Uterus (tissue), 3 donors: ENCODE measurements at regions not wholly inside any gene's neighbourhood (a gene's known extent, or its start where the extent isn't known, plus 50 kb on each side); places are given as distances from the start of the nearest gene placed in this dataset.

Source experiments
- DNase-seq, 2 donors: peaks; one replicate each; pipeline ENCODE4 v3.0.0-alpha.2; 2019 to 2020
- H3K27ac ChIP-seq, 2 donors: fragments of 200-600 bp; sonication (generic); 1 replicate in 1 of 2; 2 replicates in 1 of 2; pipeline ENCODE4 v1.5.1; 2016 to 2018
- H3K27me3 ChIP-seq, 2 donors: fragments of 200-600 bp; sonication (generic); one replicate each; pipeline ENCODE4 v1.5.1; 2018 to 2019; ENCODE audit warnings: control low read depth in 1 of 2
- H3K36me3 ChIP-seq, 2 donors: fragments of 200-600 bp; sonication (generic); one replicate each; pipeline ENCODE4 v1.5.1; 2019; ENCODE audit warnings: control low read depth in 1 of 2
- H3K4me1 ChIP-seq, 2 donors: fragments of 200-600 bp; sonication (generic); one replicate each; pipeline ENCODE4 v1.5.1; 2018 to 2019; ENCODE audit warnings: control low read depth in 1 of 2
- H3K4me3 ChIP-seq, 2 donors: fragments of 200-600 bp; sonication (generic); 1 replicate in 1 of 2; 2 replicates in 1 of 2; pipeline ENCODE4 v1.5.1; 2018 to 2019; ENCODE audit warnings: mild to moderate bottlenecking in 1 of 2
- H3K9me3 ChIP-seq, 2 donors: fragments of 200-600 bp; sonication (generic); one replicate each; pipeline ENCODE4 v1.5.1; 2019; ENCODE audit warnings: control low read depth in 1 of 2
- CTCF ChIP-seq, 4 experiments: fragments of 200-600 bp in 2 of 4; fragments of 450-650 bp in 2 of 4; sonication (generic) in 2 of 4; IDR thresholded peaks; one replicate each; pipeline ENCODE4 v1.5.1; 2016 to 2019; ENCODE audit warnings: antibody characterized with exemption in 4 of 4, mild to moderate bottlenecking in 2 of 4, moderate library complexity in 1 of 4
- POLR2A ChIP-seq, 2 donors: fragments of 450-650 bp; IDR thresholded peaks; one replicate each; pipeline ENCODE4 v1.6.1; 2016; ENCODE audit warnings: antibody characterized with exemption in 2 of 2, mild to moderate bottlenecking in 1 of 2, moderate library complexity in 1 of 2
- intact Hi-C: fragments of 100-400 bp; cut with DNase I; formaldehyde crosslinking; loops from one replicate; pipeline ENCODE4 v1.15.1; 2023; ENCODE audit warnings: low total_unique reads
- donor health status: DM: yes; HTN: yes; CAD: no.

- Histone ChIP-seq H3K27ac (no peak overlapping the region), H3K9me3 (no peaks in the 10 kb centered on the region), H3K36me3 (no peaks in the 10 kb centered on the region), H3K27me3 (no peaks in the 10 kb centered on the region), H3K4me3 (no peak overlapping the region), H3K4me1 (no peaks in the 10 kb centered on the region)
- no peak for TF ChIP-seq CTCF (IDR thresholded peaks at IDR 0.05)
- TF ChIP-seq POLR2A (IDR thresholded peaks at IDR 0.05): no peak
- intact Hi-C loops: loop anchor here (10.0 kb wide), 1 partner anchor 135 kb away; the partner anchor contains the start of gene UNC5CL
- no peak for DNase-seq
These were observed 139.3 kb downstream of the UNC5CL start for GRCh38 chr6:40899684-40900155.

GRCh38 chr6:40898073-40898472, 140.9 kb downstream of the UNC5CL start:
- Histone ChIP-seq H3K36me3 (no peaks in the 10 kb centered on the region), H3K9me3 (no peaks in the 10 kb centered on the region), H3K4me1 (no peaks in the 10 kb centered on the region), H3K27ac (no peak overlapping the region), H3K27me3 (no peaks in the 10 kb centered on the region), H3K4me3 (no peak overlapping the region)
- DNase-seq: no peak
- TF ChIP-seq CTCF (IDR thresholded peaks at IDR 0.05): no peak
- no peak for TF ChIP-seq POLR2A (IDR thresholded peaks at IDR 0.05)
- intact Hi-C loops: loop anchor here (10.0 kb wide), 1 partner anchor 137 kb away; the partner anchor contains the start of gene UNC5CL

DNA sequence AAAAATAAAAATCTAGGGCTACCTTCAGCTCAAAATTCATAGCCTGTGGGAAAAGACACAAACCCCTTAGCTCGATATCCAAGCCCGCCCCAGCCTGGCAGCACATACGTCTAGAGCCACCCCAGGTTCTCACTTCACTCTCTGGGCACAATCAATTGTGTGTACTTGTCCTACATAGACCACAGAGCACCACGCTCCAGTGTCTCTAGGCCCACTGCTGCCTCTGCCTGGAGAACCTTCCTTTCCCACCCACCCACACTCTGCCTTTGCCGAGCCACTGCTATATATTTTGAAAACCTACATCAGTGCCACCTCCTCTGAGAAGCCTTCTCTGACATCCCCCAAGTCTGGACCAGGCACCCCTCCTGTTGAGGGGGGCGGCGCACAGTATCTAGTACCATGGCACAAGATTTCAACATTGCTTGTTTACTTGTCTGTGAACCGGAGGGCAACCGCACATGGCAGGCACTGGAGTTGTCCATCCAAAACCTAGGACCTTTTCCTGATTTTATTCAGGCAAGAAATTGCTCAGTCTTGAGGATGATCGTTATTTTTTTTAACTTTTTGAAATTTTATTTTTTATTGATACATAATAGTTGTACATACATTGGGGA, 141.5 kb downstream of the UNC5CL start:
- Histone ChIP-seq H3K27ac (no peak overlapping the region), H3K9me3 (no peaks in the 10 kb centered on the region), H3K4me1 (no peaks in the 10 kb centered on the region), H3K36me3 (no peaks in the 10 kb centered on the region), H3K4me3 (no peak overlapping the region), H3K27me3 (no peaks in the 10 kb centered on the region)
- intact Hi-C loops: loop anchor here (10.0 kb wide), 1 partner anchor 137 kb away; the partner anchor contains the start of gene UNC5CL
- DNase-seq: no peak
- no peak for TF ChIP-seq POLR2A (IDR thresholded peaks at IDR 0.05)
- no peak for TF ChIP-seq CTCF (IDR thresholded peaks at IDR 0.05)

DNA sequence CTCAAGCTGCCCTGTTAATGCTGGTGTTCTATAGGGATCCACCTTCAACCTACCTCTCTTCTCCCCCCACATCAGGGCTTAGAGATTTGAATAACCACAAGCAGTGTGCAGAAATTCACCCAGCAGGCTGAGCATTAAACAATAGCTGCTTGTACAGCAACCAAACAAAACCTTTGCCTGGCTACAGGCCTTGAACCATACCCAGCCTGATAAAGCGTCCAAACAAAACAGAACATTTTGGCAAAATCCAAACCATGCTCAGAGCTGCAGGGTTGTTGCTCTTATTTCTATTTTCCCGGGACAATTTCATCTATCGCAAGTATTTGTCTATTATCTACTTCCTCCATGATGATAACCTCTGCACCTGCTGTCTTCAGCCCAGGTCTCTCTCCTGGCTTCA, 142.3 kb downstream of the UNC5CL start:
- Histone ChIP-seq H3K4me3 (no peak overlapping the region), H3K36me3 (no peaks in the 10 kb centered on the region), H3K27me3 (no peaks in the 10 kb centered on the region), H3K27ac (no peak overlapping the region), H3K9me3 (no peaks in the 10 kb centered on the region), H3K4me1 (no peaks in the 10 kb centered on the region)
- TF ChIP-seq POLR2A (IDR thresholded peaks at IDR 0.05): no peak
- DNase-seq: no peak
- intact Hi-C loops: loop anchor here (10.0 kb wide), 1 partner anchor 138 kb away; the partner anchor contains the start of gene UNC5CL

- DNase-seq: peak; percentile 21 to 43
- Histone ChIP-seq H3K27ac (no peak overlapping the region), H3K4me1 (no peaks in the 10 kb centered on the region), H3K4me3 (no peak overlapping the region), H3K27me3 (no peaks in the 10 kb centered on the region), H3K9me3 (no peaks in the 10 kb centered on the region), H3K36me3 (no peaks in the 10 kb centered on the region)
- TF ChIP-seq POLR2A (IDR thresholded peaks at IDR 0.05): no peak
- peak; percentile 21 to 46 (median 40) for TF ChIP-seq CTCF (IDR thresholded peaks at IDR 0.05)
- intact Hi-C loops: loop anchor here (10.0 kb wide), 1 partner anchor 140 kb away; the partner anchor contains the start of gene UNC5CL
These were observed 143.8 kb downstream of the UNC5CL start for GRCh38 chr6:40894962-40895799.
